WTC11 (cell line): ENCODE measurements at regions not wholly inside any gene's neighbourhood (a gene's known extent, or its start where the extent isn't known, plus 50 kb on each side); places are given as distances from the start of the nearest gene placed in this dataset.

ENCODE experiments used
- ATAC-seq: fragments of 200-7000 bp; cut with Tn5 transposase; 2 replicates; pipeline ENCODE4 v1.10.0; 2021; ENCODE audit warnings: mild to moderate bottlenecking, moderate library complexity
- CTCF ChIA-PET: fragments of 300-600 bp; sonication (Branson Sonifier 250); formaldehyde crosslinking; loops from one replicate; lab custom pipeline; 2021; ENCODE audit warnings: antibody characterized with exemption; lab: Charles Lee
- POLR2A ChIA-PET: fragments of 350-600 bp; sonication (Branson Sonifier 250); formaldehyde crosslinking; loops from one replicate; lab custom pipeline; 2021; ENCODE audit warnings: antibody characterized with exemption; lab: Charles Lee
- DNase-seq: peaks from one replicate; pipeline ENCODE4 v3.0.0; 2021; ENCODE audit warnings: low spot score
- H3K27ac Mint-ChIP-seq: 2 replicates; pipeline ENCODE4 v1.8.0; 2021; ENCODE audit warnings: mixed read lengths
- H3K27me3 Mint-ChIP-seq: 2 replicates; pipeline ENCODE4 v1.8.0; 2021; ENCODE audit warnings: low read depth, mild to moderate bottlenecking, moderate library complexity, mixed read lengths
- H3K36me3 Mint-ChIP-seq: 2 replicates; pipeline ENCODE4 v1.8.0; 2021; ENCODE audit warnings: mixed read lengths
- H3K4me1 Mint-ChIP-seq: 2 replicates; pipeline ENCODE4 v1.8.0; 2022; ENCODE audit warnings: mixed read lengths
- H3K4me3 Mint-ChIP-seq: 2 replicates; pipeline ENCODE4 v1.8.0; 2021; ENCODE audit warnings: mild to moderate bottlenecking, moderate library complexity, mixed read lengths
- H3K9me3 Mint-ChIP-seq: 2 replicates; pipeline ENCODE4 v1.8.0; 2021; ENCODE audit warnings: mixed read lengths
- ATF1 ChIP-seq: sonication (generic); formaldehyde crosslinking; IDR thresholded peaks from 2 replicates; pipeline ENCODE4 v1.8.1; 2023; ENCODE audit warnings: mild to moderate bottlenecking, moderate library complexity, missing genetic modification reagents
- CREM ChIP-seq: sonication (generic); formaldehyde crosslinking; IDR thresholded peaks from 2 replicates; pipeline ENCODE4 v1.8.1; 2022; ENCODE audit warnings: mild to moderate bottlenecking, missing genetic modification reagents, moderate library complexity
- ERG ChIP-seq: fragments of 250-450 bp; sonication (Bioruptor Pico); IDR thresholded peaks from 2 replicates; pipeline ENCODE4 v1.8.0; 2021; ENCODE audit warnings: mild to moderate bottlenecking
- GTF2I ChIP-seq: fragments of 250-450 bp; sonication (Bioruptor Pico); conservative IDR thresholded peaks from 2 replicates; pipeline ENCODE4 v1.4.0; 2021; ENCODE audit warnings: mild to moderate bottlenecking
- HMGXB4 ChIP-seq: sonication (generic); formaldehyde crosslinking; IDR thresholded peaks from 2 replicates; pipeline ENCODE4 v1.8.1; 2023; ENCODE audit warnings: mild to moderate bottlenecking, moderate library complexity, missing genetic modification reagents
- TF ChIP-seq, protein P1 (sequence below): sonication (generic); formaldehyde crosslinking; IDR thresholded peaks from 2 replicates; pipeline ENCODE4 v1.8.0; 2023; ENCODE audit warnings: missing genetic modification reagents, mild to moderate bottlenecking, borderline replicate concordance
- TF ChIP-seq, protein P2 (sequence below): fragments of 250-450 bp; sonication (Bioruptor Pico); IDR thresholded peaks from 2 replicates; pipeline ENCODE4 v1.9.0; 2021; ENCODE audit warnings: mild to moderate bottlenecking, borderline replicate concordance
- TF ChIP-seq, protein P3 (sequence below): fragments of 250-450 bp; sonication (Bioruptor Pico); IDR thresholded peaks from 2 replicates; pipeline ENCODE4 v2.1.2; 2022; ENCODE audit warnings: mild to moderate bottlenecking, moderate library complexity

GRCh38 chr5:115709585-115709984 lies 83.7 kb upstream of the TMED7 start (continued):
- TF ChIP-seq, protein P1, sequence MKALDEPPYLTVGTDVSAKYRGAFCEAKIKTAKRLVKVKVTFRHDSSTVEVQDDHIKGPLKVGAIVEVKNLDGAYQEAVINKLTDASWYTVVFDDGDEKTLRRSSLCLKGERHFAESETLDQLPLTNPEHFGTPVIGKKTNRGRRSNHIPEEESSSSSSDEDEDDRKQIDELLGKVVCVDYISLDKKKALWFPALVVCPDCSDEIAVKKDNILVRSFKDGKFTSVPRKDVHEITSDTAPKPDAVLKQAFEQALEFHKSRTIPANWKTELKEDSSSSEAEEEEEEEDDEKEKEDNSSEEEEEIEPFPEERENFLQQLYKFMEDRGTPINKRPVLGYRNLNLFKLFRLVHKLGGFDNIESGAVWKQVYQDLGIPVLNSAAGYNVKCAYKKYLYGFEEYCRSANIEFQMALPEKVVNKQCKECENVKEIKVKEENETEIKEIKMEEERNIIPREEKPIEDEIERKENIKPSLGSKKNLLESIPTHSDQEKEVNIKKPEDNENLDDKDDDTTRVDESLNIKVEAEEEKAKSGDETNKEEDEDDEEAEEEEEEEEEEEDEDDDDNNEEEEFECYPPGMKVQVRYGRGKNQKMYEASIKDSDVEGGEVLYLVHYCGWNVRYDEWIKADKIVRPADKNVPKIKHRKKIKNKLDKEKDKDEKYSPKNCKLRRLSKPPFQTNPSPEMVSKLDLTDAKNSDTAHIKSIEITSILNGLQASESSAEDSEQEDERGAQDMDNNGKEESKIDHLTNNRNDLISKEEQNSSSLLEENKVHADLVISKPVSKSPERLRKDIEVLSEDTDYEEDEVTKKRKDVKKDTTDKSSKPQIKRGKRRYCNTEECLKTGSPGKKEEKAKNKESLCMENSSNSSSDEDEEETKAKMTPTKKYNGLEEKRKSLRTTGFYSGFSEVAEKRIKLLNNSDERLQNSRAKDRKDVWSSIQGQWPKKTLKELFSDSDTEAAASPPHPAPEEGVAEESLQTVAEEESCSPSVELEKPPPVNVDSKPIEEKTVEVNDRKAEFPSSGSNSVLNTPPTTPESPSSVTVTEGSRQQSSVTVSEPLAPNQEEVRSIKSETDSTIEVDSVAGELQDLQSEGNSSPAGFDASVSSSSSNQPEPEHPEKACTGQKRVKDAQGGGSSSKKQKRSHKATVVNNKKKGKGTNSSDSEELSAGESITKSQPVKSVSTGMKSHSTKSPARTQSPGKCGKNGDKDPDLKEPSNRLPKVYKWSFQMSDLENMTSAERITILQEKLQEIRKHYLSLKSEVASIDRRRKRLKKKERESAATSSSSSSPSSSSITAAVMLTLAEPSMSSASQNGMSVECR (CRISPR knock-in tag), result no peak
- no peak for TF ChIP-seq CREM
- TF ChIP-seq, protein P2, sequence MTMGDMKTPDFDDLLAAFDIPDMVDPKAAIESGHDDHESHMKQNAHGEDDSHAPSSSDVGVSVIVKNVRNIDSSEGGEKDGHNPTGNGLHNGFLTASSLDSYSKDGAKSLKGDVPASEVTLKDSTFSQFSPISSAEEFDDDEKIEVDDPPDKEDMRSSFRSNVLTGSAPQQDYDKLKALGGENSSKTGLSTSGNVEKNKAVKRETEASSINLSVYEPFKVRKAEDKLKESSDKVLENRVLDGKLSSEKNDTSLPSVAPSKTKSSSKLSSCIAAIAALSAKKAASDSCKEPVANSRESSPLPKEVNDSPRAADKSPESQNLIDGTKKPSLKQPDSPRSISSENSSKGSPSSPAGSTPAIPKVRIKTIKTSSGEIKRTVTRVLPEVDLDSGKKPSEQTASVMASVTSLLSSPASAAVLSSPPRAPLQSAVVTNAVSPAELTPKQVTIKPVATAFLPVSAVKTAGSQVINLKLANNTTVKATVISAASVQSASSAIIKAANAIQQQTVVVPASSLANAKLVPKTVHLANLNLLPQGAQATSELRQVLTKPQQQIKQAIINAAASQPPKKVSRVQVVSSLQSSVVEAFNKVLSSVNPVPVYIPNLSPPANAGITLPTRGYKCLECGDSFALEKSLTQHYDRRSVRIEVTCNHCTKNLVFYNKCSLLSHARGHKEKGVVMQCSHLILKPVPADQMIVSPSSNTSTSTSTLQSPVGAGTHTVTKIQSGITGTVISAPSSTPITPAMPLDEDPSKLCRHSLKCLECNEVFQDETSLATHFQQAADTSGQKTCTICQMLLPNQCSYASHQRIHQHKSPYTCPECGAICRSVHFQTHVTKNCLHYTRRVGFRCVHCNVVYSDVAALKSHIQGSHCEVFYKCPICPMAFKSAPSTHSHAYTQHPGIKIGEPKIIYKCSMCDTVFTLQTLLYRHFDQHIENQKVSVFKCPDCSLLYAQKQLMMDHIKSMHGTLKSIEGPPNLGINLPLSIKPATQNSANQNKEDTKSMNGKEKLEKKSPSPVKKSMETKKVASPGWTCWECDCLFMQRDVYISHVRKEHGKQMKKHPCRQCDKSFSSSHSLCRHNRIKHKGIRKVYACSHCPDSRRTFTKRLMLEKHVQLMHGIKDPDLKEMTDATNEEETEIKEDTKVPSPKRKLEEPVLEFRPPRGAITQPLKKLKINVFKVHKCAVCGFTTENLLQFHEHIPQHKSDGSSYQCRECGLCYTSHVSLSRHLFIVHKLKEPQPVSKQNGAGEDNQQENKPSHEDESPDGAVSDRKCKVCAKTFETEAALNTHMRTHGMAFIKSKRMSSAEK, result no peak
- TF ChIP-seq ERG (CRISPR knock-in tag), result no peak
- TF ChIP-seq, protein P3, sequence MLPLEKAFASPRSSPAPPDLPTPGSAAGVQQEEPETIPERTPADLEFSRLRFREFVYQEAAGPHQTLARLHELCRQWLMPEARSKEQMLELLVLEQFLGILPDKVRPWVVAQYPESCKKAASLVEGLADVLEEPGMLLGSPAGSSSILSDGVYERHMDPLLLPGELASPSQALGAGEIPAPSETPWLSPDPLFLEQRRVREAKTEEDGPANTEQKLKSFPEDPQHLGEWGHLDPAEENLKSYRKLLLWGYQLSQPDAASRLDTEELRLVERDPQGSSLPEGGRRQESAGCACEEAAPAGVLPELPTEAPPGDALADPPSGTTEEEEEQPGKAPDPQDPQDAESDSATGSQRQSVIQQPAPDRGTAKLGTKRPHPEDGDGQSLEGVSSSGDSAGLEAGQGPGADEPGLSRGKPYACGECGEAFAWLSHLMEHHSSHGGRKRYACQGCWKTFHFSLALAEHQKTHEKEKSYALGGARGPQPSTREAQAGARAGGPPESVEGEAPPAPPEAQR, result no peak
- no peak for TF ChIP-seq GTF2I (CRISPR knock-in tag)
- TF ChIP-seq ATF1 (CRISPR knock-in tag), result no peak

DNA sequence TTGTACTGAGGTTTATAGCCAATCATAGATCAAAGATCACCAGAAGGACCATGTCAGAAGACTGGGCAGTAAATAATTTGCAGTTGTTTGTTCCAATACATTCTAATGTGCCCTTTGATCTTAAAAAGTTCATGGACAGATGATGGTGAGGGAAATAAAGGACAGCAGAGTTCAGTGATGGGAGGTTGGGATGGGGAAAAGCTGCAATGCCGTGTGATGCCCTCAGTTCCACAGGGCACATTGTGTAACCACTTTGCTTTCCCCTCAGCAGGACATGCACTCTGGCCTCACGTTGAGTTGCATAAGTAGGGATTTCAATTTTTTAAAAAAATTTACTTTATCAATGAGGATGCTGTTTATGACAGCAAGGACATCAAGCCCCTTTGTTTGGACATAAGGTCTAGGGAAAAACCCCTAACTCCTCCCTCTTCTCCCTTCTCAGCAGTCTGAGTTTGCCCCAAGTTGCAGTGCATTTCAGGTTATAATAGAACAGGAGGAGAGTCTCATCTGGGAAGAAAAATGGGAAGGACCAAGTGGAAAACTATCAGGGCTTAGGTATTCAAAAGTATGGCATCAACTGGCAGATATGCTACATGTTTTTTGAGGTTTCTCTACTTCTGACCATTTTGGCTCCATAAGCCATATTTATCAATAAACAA lies 83.1 kb upstream of the TMED7 start:
- H3K27me3 Mint-ChIP-seq, result no peaks in the 10 kb centered on the region; the same call in 1 of the 2 replicates
- POLR2A ChIA-PET, result no interaction called here

More for the DNA sequence above, 83.1 kb upstream of the TMED7 start:
- DNase-seq (no peak), ATAC-seq (no peak)
- Mint-ChIP-seq H3K9me3 (peaks cover 33% of the 10 kb centered on the region), H3K4me1 (no peaks in the 10 kb centered on the region), H3K36me3 (peaks cover 21% of the 10 kb centered on the region), H3K27ac (no peak overlapping the region), H3K4me3 (no peak overlapping the region)
- TF ChIP-seq HMGXB4 (CRISPR knock-in tag), result no peak
- CTCF ChIA-PET, result no interaction called here
